NT2/D1 (cell line): ENCODE measurements at regions not wholly inside any gene's neighbourhood (a gene's known extent, or its start where the extent isn't known, plus 50 kb on each side); places are given as distances from the start of the nearest gene placed in this dataset.

Experiments used
- SUZ12 ChIP-seq: IDR thresholded peaks from 2 replicates; pipeline ENCODE4 v1.6.1; 2011; ENCODE audit not compliant: insufficient read length, insufficient read depth; ENCODE audit errors: extremely low read depth
- ZNF274 ChIP-seq: IDR thresholded peaks from 2 replicates; pipeline ENCODE4 v1.6.1; 2011; ENCODE audit warnings: mild to moderate bottlenecking, low read depth, low read length

DNA sequence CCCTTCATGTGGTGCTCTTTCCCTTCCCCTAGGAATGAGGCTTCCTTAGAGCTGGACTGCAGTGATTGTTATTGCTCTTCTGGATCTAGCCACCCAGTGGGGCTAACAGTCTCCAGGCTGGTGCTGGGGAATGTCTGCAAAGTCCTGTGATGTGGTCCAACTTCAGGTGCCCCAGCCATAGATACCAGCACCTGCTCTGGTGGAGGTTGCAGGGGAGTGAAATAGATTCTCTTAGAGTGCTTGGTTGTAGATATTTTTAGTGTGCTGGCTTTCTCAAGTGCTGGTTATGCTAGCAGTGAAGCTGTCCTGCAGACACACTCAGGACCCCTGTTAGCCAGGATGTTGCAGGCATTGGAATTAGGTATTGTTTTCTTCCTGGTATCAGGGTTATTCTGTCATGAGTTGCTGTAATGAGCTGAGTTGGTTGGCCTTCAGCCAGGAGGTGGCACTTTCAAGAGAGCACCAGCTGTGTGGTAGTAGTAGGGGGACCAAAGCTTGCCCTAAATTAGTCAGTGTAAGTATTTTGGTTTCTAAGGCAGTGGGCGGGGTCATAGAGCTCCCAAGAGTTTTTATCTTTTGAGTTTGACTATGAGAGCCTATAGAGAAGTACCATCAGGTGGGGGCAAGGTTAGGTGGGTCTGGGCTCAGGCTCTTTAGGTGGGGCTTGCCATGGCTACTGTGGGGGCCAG is 317.5 kb upstream of the SGO1 start:
- TF ChIP-seq ZNF274 (no peak), SUZ12 (no peak)
